Astrocyte (in vitro differentiated cells and primary cell): ENCODE measurements at regions not wholly inside any gene's neighbourhood (a gene's known extent, or its start where the extent isn't known, plus 50 kb on each side); places are given as distances from the start of the nearest gene placed in this dataset.

ENCODE experiments used
- DNase-seq: peaks from one replicate; pipeline ENCODE4 v3.0.0-alpha.2; 2010; ENCODE audit warnings: low read depth
- FAIRE-seq: peaks from 2 replicates; lab custom pipeline; 2011; peaks lifted over from hg19 to GRCh38; lab: Jason Lieb, UNC
- H2AFZ ChIP-seq: 2 replicates; pipeline ENCODE4 v1.6.0; 2012; ENCODE audit warnings: low read depth, low read length, inconsistent platforms
- H3K27ac ChIP-seq: 2 replicates; pipeline ENCODE4 v1.5.1; 2011; ENCODE audit warnings: low read depth, low read length, inconsistent platforms
- H3K27me3 ChIP-seq: 2 replicates; pipeline ENCODE4 v1.6.0; 2011; ENCODE audit warnings: low read length, inconsistent platforms; ENCODE audit not compliant: insufficient read depth
- H3K36me3 ChIP-seq: 2 replicates; pipeline ENCODE4 v1.5.1; 2011; ENCODE audit warnings: low read length, inconsistent platforms; ENCODE audit not compliant: insufficient read depth
- H3K4me1 ChIP-seq: 2 replicates; pipeline ENCODE4 v1.5.1; 2011; ENCODE audit warnings: low read length, inconsistent platforms; ENCODE audit not compliant: insufficient read depth
- H3K4me2 ChIP-seq: 2 replicates; pipeline ENCODE4 v1.6.0; 2012; ENCODE audit warnings: low read length, inconsistent platforms
- H3K4me3 ChIP-seq: 2 replicates; pipeline ENCODE4 v1.5.1; 2011; ENCODE audit warnings: low read depth, mild to moderate bottlenecking, low read length, inconsistent platforms; ENCODE audit not compliant: insufficient read depth
- H3K79me2 ChIP-seq: 2 replicates; pipeline ENCODE4 v1.6.0; 2012; ENCODE audit warnings: mild to moderate bottlenecking, low read length, inconsistent platforms; ENCODE audit not compliant: insufficient read depth
- H3K9ac ChIP-seq: 2 replicates; pipeline ENCODE4 v1.6.0; 2012; ENCODE audit warnings: mild to moderate bottlenecking, low read length, inconsistent platforms
- H3K9me3 ChIP-seq: 2 replicates; pipeline ENCODE4 v1.5.1; 2012; ENCODE audit warnings: low read depth, mild to moderate bottlenecking, low read length, inconsistent platforms; ENCODE audit not compliant: insufficient read depth
- H4K20me1 ChIP-seq: 2 replicates; pipeline ENCODE4 v1.6.0; 2012; ENCODE audit warnings: low read length, inconsistent platforms; ENCODE audit not compliant: insufficient read depth
- H3K27ac Mint-ChIP-seq: one replicate; pipeline ENCODE4 v1.8.0; 2021; ENCODE audit warnings: mild to moderate bottlenecking, mixed read lengths; ENCODE audit not compliant: unreplicated experiment
- H3K27me3 Mint-ChIP-seq: one replicate; pipeline ENCODE4 v1.8.0; 2021; ENCODE audit warnings: low read depth, mixed read lengths; ENCODE audit not compliant: unreplicated experiment
- H3K36me3 Mint-ChIP-seq: one replicate; pipeline ENCODE4 v1.8.0; 2021; ENCODE audit warnings: low read depth, mixed read lengths; ENCODE audit not compliant: unreplicated experiment
- H3K4me1 Mint-ChIP-seq: one replicate; pipeline ENCODE4 v1.8.0; 2021; ENCODE audit warnings: low read depth, mixed read lengths; ENCODE audit not compliant: unreplicated experiment
- H3K4me3 Mint-ChIP-seq: one replicate; pipeline ENCODE4 v1.8.0; 2021; ENCODE audit warnings: mild to moderate bottlenecking, moderate library complexity, mixed read lengths; ENCODE audit not compliant: unreplicated experiment
- H3K9me3 Mint-ChIP-seq: one replicate; pipeline ENCODE4 v1.8.0; 2021; ENCODE audit warnings: mild to moderate bottlenecking, mixed read lengths; ENCODE audit not compliant: unreplicated experiment
- EZH2 ChIP-seq: IDR thresholded peaks from 2 replicates; pipeline ENCODE4 v1.6.1; 2012; ENCODE audit warnings: mild to moderate bottlenecking, low read length, inconsistent platforms; ENCODE audit not compliant: insufficient read depth
- TF ChIP-seq, protein P1 (sequence below): IDR thresholded peaks from 2 replicates; pipeline ENCODE4 v1.5.1; 2011; ENCODE audit warnings: low read depth, mild to moderate bottlenecking, inconsistent platforms, low read length, moderate library complexity; ENCODE audit not compliant: insufficient read depth

DNA sequence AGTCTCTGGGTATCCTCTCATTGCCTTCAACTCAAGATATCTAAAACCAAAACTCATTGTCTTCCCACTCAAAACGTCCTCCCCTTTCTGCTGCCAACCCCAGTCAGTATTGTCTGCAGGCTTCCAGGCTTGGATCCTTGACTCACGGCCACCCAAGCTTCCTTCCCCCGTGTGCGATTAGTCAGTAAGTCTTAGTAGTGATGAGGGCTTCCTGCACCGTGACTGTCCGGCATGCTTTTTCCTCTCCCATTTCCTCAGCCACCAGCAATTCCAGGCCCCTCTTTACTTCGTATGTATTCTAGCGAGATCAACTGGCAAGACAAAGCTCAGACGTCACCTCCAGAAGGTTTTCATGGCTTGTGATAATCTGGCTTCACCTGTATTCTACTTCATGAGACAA lies 88.6 kb upstream of the DUSP22 start:
- no peak for FAIRE-seq
- TF ChIP-seq, protein P1, sequence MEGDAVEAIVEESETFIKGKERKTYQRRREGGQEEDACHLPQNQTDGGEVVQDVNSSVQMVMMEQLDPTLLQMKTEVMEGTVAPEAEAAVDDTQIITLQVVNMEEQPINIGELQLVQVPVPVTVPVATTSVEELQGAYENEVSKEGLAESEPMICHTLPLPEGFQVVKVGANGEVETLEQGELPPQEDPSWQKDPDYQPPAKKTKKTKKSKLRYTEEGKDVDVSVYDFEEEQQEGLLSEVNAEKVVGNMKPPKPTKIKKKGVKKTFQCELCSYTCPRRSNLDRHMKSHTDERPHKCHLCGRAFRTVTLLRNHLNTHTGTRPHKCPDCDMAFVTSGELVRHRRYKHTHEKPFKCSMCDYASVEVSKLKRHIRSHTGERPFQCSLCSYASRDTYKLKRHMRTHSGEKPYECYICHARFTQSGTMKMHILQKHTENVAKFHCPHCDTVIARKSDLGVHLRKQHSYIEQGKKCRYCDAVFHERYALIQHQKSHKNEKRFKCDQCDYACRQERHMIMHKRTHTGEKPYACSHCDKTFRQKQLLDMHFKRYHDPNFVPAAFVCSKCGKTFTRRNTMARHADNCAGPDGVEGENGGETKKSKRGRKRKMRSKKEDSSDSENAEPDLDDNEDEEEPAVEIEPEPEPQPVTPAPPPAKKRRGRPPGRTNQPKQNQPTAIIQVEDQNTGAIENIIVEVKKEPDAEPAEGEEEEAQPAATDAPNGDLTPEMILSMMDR, result no peak
- TF ChIP-seq EZH2, result no peak
- H3K36me3 Mint-ChIP-seq, result no peaks in the 10 kb centered on the region

DNA sequence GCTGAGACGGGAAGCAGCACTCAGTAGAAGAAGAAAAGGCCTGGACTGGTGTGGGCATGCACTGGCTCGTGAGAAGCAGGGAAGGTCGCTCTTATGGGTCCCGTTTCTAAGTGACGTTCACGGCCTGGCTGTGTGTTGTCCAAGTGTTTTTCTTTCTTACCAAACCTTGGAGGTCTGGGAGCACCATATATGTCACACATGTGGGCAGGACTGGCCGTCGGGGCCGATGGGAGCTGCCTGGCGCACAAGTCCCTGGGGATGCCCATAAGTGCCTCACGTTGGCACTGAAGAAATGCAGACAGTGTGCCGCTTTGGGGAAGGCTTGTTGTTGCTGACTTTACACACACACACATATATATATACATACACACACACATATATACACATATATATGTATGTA lies 86.0 kb upstream of the DUSP22 start:
- Mint-ChIP-seq H3K27ac (no peak overlapping the region), H3K9me3 (peaks cover 1% of the 10 kb centered on the region), H3K4me3 (no peak overlapping the region), H3K36me3 (no peaks in the 10 kb centered on the region), H3K4me1 (peaks cover 3% of the 10 kb centered on the region), H3K27me3 (peaks cover 41% of the 10 kb centered on the region)
- no peaks in the 10 kb centered on the region for H3K4me1 ChIP-seq
- H3K79me2 ChIP-seq, result no peaks in the 10 kb centered on the region
- H3K9me3 ChIP-seq, result no peaks in the 10 kb centered on the region
- no peak for FAIRE-seq
- no peaks in the 10 kb centered on the region for H4K20me1 ChIP-seq
- H3K4me2 ChIP-seq, result no peak overlapping the region
- no peak overlapping the region for H3K27ac ChIP-seq
- DNase-seq, result no peak
- H3K36me3 ChIP-seq, result no peaks in the 10 kb centered on the region
- TF ChIP-seq EZH2, result no peak
- TF ChIP-seq, protein P1, result no peak
- no peaks in the 10 kb centered on the region for H3K27me3 ChIP-seq
- H3K4me3 ChIP-seq, result no peak overlapping the region
- H2AFZ ChIP-seq, result no peak overlapping the region
- no peak overlapping the region for H3K9ac ChIP-seq

More for the DNA sequence above, 88.6 kb upstream of the DUSP22 start:
- Histone ChIP-seq H4K20me1 (no peaks in the 10 kb centered on the region), H3K79me2 (no peaks in the 10 kb centered on the region), H3K9ac (no peak overlapping the region), H3K4me2 (no peak overlapping the region), H3K36me3 (no peaks in the 10 kb centered on the region), H3K27me3 (no peaks in the 10 kb centered on the region), H2AFZ (no peak overlapping the region), H3K4me1 (no peaks in the 10 kb centered on the region), H3K27ac (no peak overlapping the region), H3K9me3 (no peaks in the 10 kb centered on the region), H3K4me3 (no peak overlapping the region)
- no peak for DNase-seq
- Mint-ChIP-seq H3K27me3 (peaks cover 26% of the 10 kb centered on the region), H3K9me3 (peaks cover 1% of the 10 kb centered on the region), H3K4me1 (peaks cover 3% of the 10 kb centered on the region), H3K27ac (no peak overlapping the region), H3K4me3 (no peak overlapping the region)

DNA sequence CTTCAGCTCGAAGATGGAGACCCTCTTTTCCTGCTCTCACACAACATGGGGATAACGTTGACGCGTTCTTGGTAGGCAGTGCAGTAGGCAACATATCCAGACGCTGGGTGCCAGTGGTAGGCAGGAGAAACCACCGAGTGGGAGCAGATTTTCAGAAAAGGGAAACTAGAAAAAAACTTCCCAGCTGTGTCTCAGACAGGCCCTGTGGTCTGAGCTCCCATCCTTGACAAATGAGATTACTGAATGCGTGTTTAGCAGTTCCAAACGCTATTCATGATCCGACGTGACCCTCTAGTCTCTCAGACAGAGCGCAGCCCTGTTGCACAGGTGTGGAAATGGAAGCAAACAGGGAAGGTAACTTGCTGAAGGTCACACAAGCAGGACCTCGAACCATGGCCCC lies 83.9 kb upstream of the DUSP22 start:
- Histone ChIP-seq H3K4me3 (no peak overlapping the region), H3K4me1 (no peaks in the 10 kb centered on the region), H3K4me2 (no peak overlapping the region), H3K9me3 (no peaks in the 10 kb centered on the region), H2AFZ (no peak overlapping the region), H3K27ac (no peak overlapping the region), H3K9ac (no peak overlapping the region), H3K79me2 (no peaks in the 10 kb centered on the region), H4K20me1 (no peaks in the 10 kb centered on the region), H3K36me3 (no peaks in the 10 kb centered on the region), H3K27me3 (no peaks in the 10 kb centered on the region)
- DNase-seq (no peak), FAIRE-seq (no peak)
- no peaks in the 10 kb centered on the region for H3K36me3 Mint-ChIP-seq
- H3K4me3 Mint-ChIP-seq, result no peak overlapping the region
- TF ChIP-seq EZH2, result no peak
- TF ChIP-seq, protein P1, result no peak
- H3K27me3 Mint-ChIP-seq, result peaks cover 56% of the 10 kb centered on the region
- H3K27ac Mint-ChIP-seq, result no peak overlapping the region
- H3K9me3 Mint-ChIP-seq, result peaks cover 1% of the 10 kb centered on the region
- H3K4me1 Mint-ChIP-seq, result peaks cover 3% of the 10 kb centered on the region
